GM23248 (cell line): ENCODE measurements at regions not wholly inside any gene's neighbourhood (a gene's known extent, or its start where the extent isn't known, plus 50 kb on each side); places are given as distances from the start of the nearest gene placed in this dataset.

Experiments used
- EZH2 ChIP-seq: fragments of 200-600 bp; sonication (generic); IDR thresholded peaks from 2 replicates; pipeline ENCODE4 v1.6.1; 2018; ENCODE audit warnings: antibody characterized with exemption, mild to moderate bottlenecking; ENCODE audit not compliant: insufficient read depth, poor library complexity, severe bottlenecking
- EZH2phosphoT487 ChIP-seq: fragments of 200-600 bp; sonication (generic); IDR thresholded peaks from 2 replicates; pipeline ENCODE4 v1.6.1; 2018; ENCODE audit warnings: antibody characterized with exemption, moderate library complexity, mild to moderate bottlenecking, low read depth; ENCODE audit not compliant: insufficient read depth

- TF ChIP-seq EZH2 (no peak), EZH2phosphoT487 (no peak)
These were observed 423.1 kb downstream of the ETS1 start for GRCh38 chr11:128164080-128164741.
